Kidney (tissue), 13 donors: ENCODE measurements at regions not wholly inside any gene's neighbourhood (a gene's known extent, or its start where the extent isn't known, plus 50 kb on each side); places are given as distances from the start of the nearest gene placed in this dataset.

Experiments
- DNase-seq, 5 donors: peaks; one replicate each; pipeline ENCODE4 v3.0.0-alpha.2; 2013 to 2020
- FAIRE-seq: peaks from 2 replicates; lab custom pipeline; 2012; peaks lifted over from hg19 to GRCh38; lab: Jason Lieb, UNC
- H3K27ac ChIP-seq, 2 donors: one replicate each; pipeline ENCODE4 v1.7.0; 2013; ENCODE audit warnings: low read depth in 2 of 2, low read length in 2 of 2, inconsistent platforms in 1 of 2
- H3K27me3 ChIP-seq: one replicate; pipeline ENCODE4 v1.7.1; 2013; ENCODE audit warnings: low read length, inconsistent platforms; ENCODE audit not compliant: control insufficient read depth, insufficient read depth
- H3K36me3 ChIP-seq, 3 donors: one replicate each; pipeline versions ENCODE4 v1.7.0 to v1.7.1; 2013; ENCODE audit warnings: low read length in 3 of 3, control low read depth in 1 of 3, inconsistent platforms in 1 of 3; ENCODE audit not compliant: insufficient read depth in 3 of 3, control insufficient read depth in 2 of 3
- H3K4me1 ChIP-seq, 3 donors: one replicate each; pipeline versions ENCODE4 v1.7.0 to v1.7.1; 2013; ENCODE audit warnings: low read length in 3 of 3, inconsistent platforms in 1 of 3, low read depth in 1 of 3; ENCODE audit not compliant: control insufficient read depth in 2 of 3, insufficient read depth in 2 of 3
- H3K4me3 ChIP-seq, 3 donors: one replicate each; pipeline versions ENCODE4 v1.7.0 to v1.8.1; 2013; ENCODE audit warnings: low read length in 3 of 3, control low read depth in 1 of 3, inconsistent platforms in 1 of 3
- H3K9ac ChIP-seq, 3 donors: one replicate each; pipeline versions ENCODE4 v1.7.0 to v1.7.1; 2013; ENCODE audit warnings: low read length in 3 of 3, control low read depth in 1 of 3, inconsistent platforms in 1 of 3
- H3K9me3 ChIP-seq, 3 donors: one replicate each; pipeline versions ENCODE4 v1.7.0 to v1.7.1; 2013; ENCODE audit warnings: low read length in 3 of 3, control low read depth in 1 of 3, inconsistent platforms in 1 of 3; ENCODE audit not compliant: control insufficient read depth in 2 of 3, insufficient read depth in 1 of 3
- intact Hi-C: fragments of 100-400 bp; cut with DNase I; formaldehyde crosslinking; loops from one replicate; pipeline ENCODE4 v1.11.1; 2022
- TF ChIP-seq, protein P1 (sequence below): IDR thresholded peaks from 3 replicates; pipeline ENCODE4 v1.5.1; 2012; ENCODE audit warnings: mild to moderate bottlenecking, moderate library complexity, borderline replicate concordance; ENCODE audit not compliant: insufficient read depth; ENCODE audit errors: extremely low read depth
- donor health status: control.
- donor health status: control.
- donor health status: control.
- donor health status: control.
- donor health status: control.
- donor health status: DM: yes; HTN: yes; CAD: no.
- donor health status: Normal renal cell carcinoma (clear cell type).

DNA sequence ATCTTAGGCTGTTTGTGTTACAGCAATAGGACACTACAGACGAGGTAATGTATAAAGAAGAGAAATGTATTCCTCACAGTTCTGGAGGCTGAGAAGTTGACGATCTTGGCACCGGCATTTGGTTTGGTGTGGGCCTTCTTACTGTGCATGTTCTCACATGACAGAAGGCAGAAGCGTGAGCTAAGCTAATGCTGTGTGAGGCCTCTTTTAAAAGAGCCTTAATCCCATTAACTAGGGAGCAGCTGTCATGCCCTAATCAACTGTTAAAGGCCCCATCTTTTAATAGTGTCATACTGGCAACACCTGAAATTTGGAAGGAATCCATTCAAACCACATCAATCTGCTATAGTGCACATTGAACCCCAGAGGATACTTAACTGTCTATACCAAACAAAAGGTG lies 992.9 kb downstream of the GALC start:
- FAIRE-seq, result no peak
- Histone ChIP-seq H3K4me3 (no peak overlapping the region), H3K9me3 (no peaks in the 10 kb centered on the region), H3K27me3 (no peaks in the 10 kb centered on the region), H3K4me1 (peaks cover 0 to 3% (median 0%) of the 10 kb centered on the region in 3 donors), H3K27ac (no peak overlapping the region), H3K36me3 (no peaks in the 10 kb centered on the region), H3K9ac (no peak overlapping the region)
- intact Hi-C loops, result no loop called here
- TF ChIP-seq, protein P1, sequence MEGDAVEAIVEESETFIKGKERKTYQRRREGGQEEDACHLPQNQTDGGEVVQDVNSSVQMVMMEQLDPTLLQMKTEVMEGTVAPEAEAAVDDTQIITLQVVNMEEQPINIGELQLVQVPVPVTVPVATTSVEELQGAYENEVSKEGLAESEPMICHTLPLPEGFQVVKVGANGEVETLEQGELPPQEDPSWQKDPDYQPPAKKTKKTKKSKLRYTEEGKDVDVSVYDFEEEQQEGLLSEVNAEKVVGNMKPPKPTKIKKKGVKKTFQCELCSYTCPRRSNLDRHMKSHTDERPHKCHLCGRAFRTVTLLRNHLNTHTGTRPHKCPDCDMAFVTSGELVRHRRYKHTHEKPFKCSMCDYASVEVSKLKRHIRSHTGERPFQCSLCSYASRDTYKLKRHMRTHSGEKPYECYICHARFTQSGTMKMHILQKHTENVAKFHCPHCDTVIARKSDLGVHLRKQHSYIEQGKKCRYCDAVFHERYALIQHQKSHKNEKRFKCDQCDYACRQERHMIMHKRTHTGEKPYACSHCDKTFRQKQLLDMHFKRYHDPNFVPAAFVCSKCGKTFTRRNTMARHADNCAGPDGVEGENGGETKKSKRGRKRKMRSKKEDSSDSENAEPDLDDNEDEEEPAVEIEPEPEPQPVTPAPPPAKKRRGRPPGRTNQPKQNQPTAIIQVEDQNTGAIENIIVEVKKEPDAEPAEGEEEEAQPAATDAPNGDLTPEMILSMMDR, result no peak
- DNase-seq, result no peak

DNA sequence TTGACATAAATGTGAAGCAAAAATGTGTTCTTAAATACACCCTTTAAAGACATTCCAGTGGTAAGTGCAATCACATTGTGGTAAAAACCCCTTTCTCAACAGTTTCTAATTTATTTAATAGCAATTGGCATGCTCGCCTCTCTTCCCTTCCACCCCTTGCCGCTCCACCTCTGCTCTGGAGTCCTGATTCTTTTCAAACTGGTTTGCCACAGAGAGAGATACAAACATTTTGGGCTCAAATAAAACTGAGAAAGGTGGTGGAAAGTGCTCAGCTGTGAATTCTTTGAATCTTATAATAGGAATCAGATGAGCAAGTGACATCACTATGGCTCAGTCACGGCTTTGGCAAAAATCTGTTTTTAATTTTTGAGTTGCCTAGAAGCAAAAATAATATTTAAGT lies 993.9 kb downstream of the GALC start:
- Histone ChIP-seq H3K4me3 (no peak overlapping the region), H3K36me3 (no peaks in the 10 kb centered on the region), H3K9me3 (no peaks in the 10 kb centered on the region), H3K9ac (no peak overlapping the region), H3K27me3 (no peaks in the 10 kb centered on the region), H3K27ac (no peak overlapping the region), H3K4me1 (peaks cover 0 to 3% (median 0%) of the 10 kb centered on the region in 3 donors)
- DNase-seq, result no peak
- no peak for FAIRE-seq
- TF ChIP-seq, protein P1, result no peak
- intact Hi-C loops, result no loop called here

DNA sequence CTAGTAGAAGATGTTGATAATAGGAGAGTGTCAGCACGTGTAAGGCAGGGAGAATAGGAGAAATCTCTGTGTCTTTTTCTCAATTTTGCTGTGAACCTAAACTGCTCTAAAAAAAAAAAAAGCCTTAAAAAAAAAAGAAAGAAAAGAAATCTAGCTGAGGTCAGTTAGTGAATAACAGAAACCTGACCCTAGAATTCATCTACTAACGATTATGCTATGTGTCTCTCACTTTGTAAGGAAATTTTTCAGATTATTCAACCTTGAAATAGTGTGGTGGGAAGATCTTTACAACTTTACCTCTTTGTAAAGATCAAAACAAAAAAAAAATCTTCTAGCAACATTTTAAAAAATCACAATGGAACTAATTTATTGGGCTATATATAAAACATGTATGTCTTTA lies 995.7 kb downstream of the GALC start:
- intact Hi-C loops, result no loop called here
- H3K4me3 ChIP-seq, result no peak overlapping the region
- H3K9me3 ChIP-seq, result no peaks in the 10 kb centered on the region
- no peak overlapping the region for H3K27ac ChIP-seq
- H3K4me1 ChIP-seq, result no peaks in the 10 kb centered on the region
- TF ChIP-seq, protein P1, result no peak
- no peaks in the 10 kb centered on the region for H3K36me3 ChIP-seq
- no peaks in the 10 kb centered on the region for H3K27me3 ChIP-seq
- DNase-seq (no peak), FAIRE-seq (no peak)
- no peak overlapping the region for H3K9ac ChIP-seq

DNA sequence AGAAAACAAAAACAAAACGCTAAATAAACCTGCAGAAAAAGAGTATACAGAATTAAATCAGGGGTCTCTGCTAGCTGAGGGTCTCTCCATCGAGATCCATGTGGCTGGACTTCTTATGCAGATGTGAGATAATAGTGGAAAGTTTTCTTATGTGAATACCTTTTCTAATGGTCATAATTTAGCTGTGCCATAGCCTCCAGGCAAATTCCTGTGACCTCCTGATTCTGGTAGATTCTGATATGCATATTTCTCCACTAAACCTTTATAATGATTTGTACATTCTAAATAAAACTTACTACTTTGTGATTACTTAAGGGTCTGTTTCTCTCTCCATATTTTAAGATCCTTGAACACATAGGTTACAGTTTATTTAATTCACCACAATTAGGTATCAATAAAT lies 1002.6 kb downstream of the GALC start:
- Histone ChIP-seq H3K4me1 (no peaks in the 10 kb centered on the region), H3K36me3 (no peaks in the 10 kb centered on the region), H3K27me3 (no peaks in the 10 kb centered on the region), H3K4me3 (no peak overlapping the region), H3K9ac (no peak overlapping the region), H3K27ac (no peak overlapping the region), H3K9me3 (no peaks in the 10 kb centered on the region)
- FAIRE-seq (no peak), DNase-seq (no peak)
- intact Hi-C loops, result no loop called here
- TF ChIP-seq, protein P1, result no peak
